Kidney epithelial cell (primary cell): ENCODE measurements at regions not wholly inside any gene's neighbourhood (a gene's known extent, or its start where the extent isn't known, plus 50 kb on each side); places are given as distances from the start of the nearest gene placed in this dataset.
A peak's percentile ranks its signal among the peaks of the same experiment; 100 is the strongest.

Source experiments
- DNase-seq: peaks from one replicate; pipeline ENCODE4 v3.0.0-alpha.2; 2010; ENCODE audit warnings: low read depth
- H3K27me3 ChIP-seq: 2 replicates; pipeline ENCODE4 v1.6.0; 2011; ENCODE audit warnings: low read length; ENCODE audit not compliant: control insufficient read depth, insufficient read depth
- H3K36me3 ChIP-seq: 2 replicates; pipeline ENCODE4 v1.5.1; 2011; ENCODE audit warnings: low read length; ENCODE audit not compliant: control insufficient read depth, insufficient read depth
- H3K4me3 ChIP-seq: 2 replicates; pipeline ENCODE4 v1.5.1; 2011; ENCODE audit warnings: low read depth, mild to moderate bottlenecking, control low read depth, low read length
- CTCF ChIP-seq: IDR thresholded peaks from 2 replicates; pipeline ENCODE4 v1.5.1; 2011; ENCODE audit warnings: mild to moderate bottlenecking, moderate library complexity, low read length, control low read depth, inconsistent platforms; ENCODE audit not compliant: insufficient read depth, poor library complexity, severe bottlenecking

GRCh38 chr11:70646272-70647049 is 248.1 kb downstream of the CTTN start:
- H3K36me3 ChIP-seq = no peaks in the 10 kb centered on the region
- H3K4me3 ChIP-seq = no peak overlapping the region
- peaks cover 2% of the 10 kb centered on the region for H3K27me3 ChIP-seq
- no peak for TF ChIP-seq CTCF
- DNase-seq = no peak

GRCh38 chr11:70647188-70648166 is 249.1 kb downstream of the CTTN start:
- Histone ChIP-seq H3K27me3 (peaks cover under 1% of the 10 kb centered on the region), H3K4me3 (no peak overlapping the region), H3K36me3 (no peaks in the 10 kb centered on the region)
- DNase-seq = no peak
- TF ChIP-seq CTCF = no peak

DNA sequence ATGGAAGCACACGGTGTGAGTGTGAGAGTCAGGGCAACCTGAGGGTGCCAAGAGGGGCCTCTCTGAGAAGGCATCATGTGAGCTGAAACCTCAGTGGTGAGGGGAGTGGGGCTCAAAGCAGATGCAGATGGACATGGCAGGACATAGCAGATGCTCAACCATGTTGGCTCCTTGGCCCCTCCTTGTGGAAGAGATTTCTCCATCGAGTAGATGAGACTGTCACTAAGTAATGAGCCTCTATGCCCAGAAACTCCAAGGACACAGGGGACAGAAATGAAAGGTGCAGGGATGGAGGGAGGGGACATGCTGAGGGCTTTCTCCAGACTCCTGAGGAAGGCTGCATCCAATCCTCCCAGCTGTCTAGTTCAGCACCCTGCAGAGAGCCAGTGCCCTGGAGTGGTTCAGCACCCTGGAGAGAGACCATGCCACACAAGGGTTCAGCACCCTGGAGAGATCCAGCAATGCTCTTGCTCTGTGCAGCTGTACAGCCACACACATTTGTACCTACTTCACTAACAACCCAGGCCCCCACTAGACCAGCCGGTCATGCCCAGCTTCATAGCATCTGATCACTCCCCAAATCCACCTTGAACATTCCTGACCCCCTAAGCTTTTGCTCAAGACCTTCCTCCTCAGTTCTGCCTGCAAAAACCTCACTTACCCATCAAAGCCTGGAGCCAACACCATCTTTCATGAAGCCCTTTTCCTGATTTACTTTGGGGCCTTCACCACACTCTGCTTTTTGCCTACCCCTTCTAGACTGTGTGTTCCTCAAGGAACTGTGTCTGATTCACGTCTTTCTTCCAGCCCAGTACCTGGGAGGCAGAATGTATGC is 252.0 kb downstream of the CTTN start:
- no peaks in the 10 kb centered on the region for H3K27me3 ChIP-seq
- H3K4me3 ChIP-seq = no peak overlapping the region
- peak; percentile 23 for DNase-seq
- no peak for TF ChIP-seq CTCF
- H3K36me3 ChIP-seq = no peaks in the 10 kb centered on the region

DNA sequence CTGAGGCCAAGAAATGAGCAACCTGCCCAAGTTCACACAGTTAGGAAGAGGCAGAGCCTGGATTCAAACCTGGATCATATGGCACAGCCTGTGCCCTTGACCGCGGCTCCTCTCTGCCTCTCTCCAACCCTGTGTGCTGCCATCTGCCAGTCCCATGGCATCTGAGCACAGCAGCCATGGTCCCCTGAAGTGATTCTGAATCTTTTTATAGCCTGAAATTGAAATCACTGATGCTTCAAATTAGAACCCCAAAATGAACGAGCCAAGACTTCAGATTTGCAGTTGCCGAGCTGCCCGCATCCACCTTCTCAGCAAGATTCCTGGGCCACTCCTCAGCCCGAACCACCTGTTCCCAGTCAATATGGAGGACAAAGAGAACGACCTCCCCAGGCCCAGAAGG is 252.7 kb downstream of the CTTN start:
- no peak overlapping the region for H3K4me3 ChIP-seq
- no peak for DNase-seq
- no peaks in the 10 kb centered on the region for H3K27me3 ChIP-seq
- no peaks in the 10 kb centered on the region for H3K36me3 ChIP-seq
- TF ChIP-seq CTCF = no peak

DNA sequence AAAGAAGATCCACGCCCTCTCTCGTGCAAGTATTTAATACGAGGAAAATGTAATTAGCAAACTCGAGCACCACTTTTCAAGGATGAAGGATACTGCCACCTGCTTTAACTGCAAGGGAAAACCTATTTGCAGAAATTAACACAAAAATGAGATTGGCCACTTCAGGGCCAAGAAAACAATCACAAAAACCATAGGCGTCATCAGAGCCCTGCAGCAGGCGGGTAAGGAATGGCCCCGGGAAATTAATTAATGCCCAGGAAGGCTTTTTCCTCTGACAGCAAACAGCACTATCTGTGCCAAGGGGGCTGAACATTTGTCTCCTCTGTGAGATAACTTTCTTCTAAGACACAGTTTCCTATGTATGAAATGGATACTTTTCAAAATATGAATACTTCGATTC is 255.7 kb downstream of the CTTN start:
- no peak overlapping the region for H3K4me3 ChIP-seq
- no peak for TF ChIP-seq CTCF
- no peaks in the 10 kb centered on the region for H3K36me3 ChIP-seq
- DNase-seq = no peak
- no peaks in the 10 kb centered on the region for H3K27me3 ChIP-seq
